ENCODE measurements at regions not wholly inside any gene's neighbourhood (a gene's known extent, or its start where the extent isn't known, plus 50 kb on each side); places are given as distances from the start of the nearest gene placed in this dataset.

- 79 to 93% methylated on average over 9 of the region's 9 CpGs for WGBS, 2 donors
- no peak for DNase-seq (ENCODE audit: low spot score in 2 of 2)
- Histone ChIP-seq H3K4me1 (no peaks in the 10 kb centered on the region), H3K4me3 (no peak overlapping the region), H3K36me3 (no peaks in the 10 kb centered on the region), H3K27me3 (no peaks in the 10 kb centered on the region), H3K27ac (no peak overlapping the region), H3K9me3 (no peaks in the 10 kb centered on the region)
- no peak for TF ChIP-seq CTCF (IDR thresholded peaks at IDR 0.05)
- no peak for TF ChIP-seq EP300 (IDR thresholded peaks at IDR 0.05)
- no peak for TF ChIP-seq POLR2A (IDR thresholded peaks at IDR 0.05)
Measured at GRCh38 chr10:78388331-78389050, 354.8 kb downstream of the RPS24 start.

DNA sequence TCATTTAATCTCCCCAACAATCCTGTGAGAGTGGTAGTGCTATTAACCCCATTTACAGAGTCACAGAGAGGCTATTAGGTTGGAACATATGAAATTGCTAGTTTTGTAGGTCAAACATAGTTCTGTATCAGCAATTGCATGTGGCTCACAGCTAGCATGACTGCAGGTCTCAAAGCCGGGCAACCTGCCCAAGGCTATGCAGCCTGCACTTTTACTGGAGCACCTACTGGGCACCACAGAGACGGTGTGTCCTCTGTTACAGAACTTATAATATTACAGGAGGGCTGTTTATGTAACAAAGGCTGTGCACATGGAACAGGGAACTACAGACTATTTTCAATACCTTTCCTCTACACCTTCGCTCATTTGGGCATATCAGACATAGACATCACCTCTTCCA lies 355.8 kb downstream of the RPS24 start:
- 89 to 98% methylated on average over 3 of the region's 3 CpGs for WGBS, 2 donors
- H3K27ac ChIP-seq = no peak overlapping the region
- no peak overlapping the region for H3K4me3 ChIP-seq
- H3K36me3 ChIP-seq = no peaks in the 10 kb centered on the region
- TF ChIP-seq POLR2A (IDR thresholded peaks at IDR 0.05) (no peak), CTCF (IDR thresholded peaks at IDR 0.05) (no peak), EP300 (IDR thresholded peaks at IDR 0.05) (no peak)
- H3K9me3 ChIP-seq = no peaks in the 10 kb centered on the region
- H3K4me1 ChIP-seq = no peaks in the 10 kb centered on the region
- no peaks in the 10 kb centered on the region for H3K27me3 ChIP-seq
- no peak for DNase-seq (ENCODE audit: low spot score in 2 of 2)

GRCh38 chr10:78390051-78390450 lies 356.4 kb downstream of the RPS24 start:
- H3K27ac ChIP-seq = no peak overlapping the region
- no peaks in the 10 kb centered on the region for H3K36me3 ChIP-seq
- H3K27me3 ChIP-seq = no peaks in the 10 kb centered on the region
- DNase-seq (ENCODE audit: low spot score in 2 of 2) = no peak
- no peaks in the 10 kb centered on the region for H3K9me3 ChIP-seq
- H3K4me1 ChIP-seq = no peaks in the 10 kb centered on the region
- TF ChIP-seq POLR2A (IDR thresholded peaks at IDR 0.05) (no peak), EP300 (IDR thresholded peaks at IDR 0.05) (no peak), CTCF (IDR thresholded peaks at IDR 0.05) (no peak)
- 84 to 92% methylated on average over 6 of the region's 6 CpGs for WGBS, 2 donors
- no peak overlapping the region for H3K4me3 ChIP-seq

GRCh38 chr10:78390817-78391216 lies 357.2 kb downstream of the RPS24 start:
- H3K27ac ChIP-seq = no peak overlapping the region
- no peaks in the 10 kb centered on the region for H3K9me3 ChIP-seq
- no peak for DNase-seq (ENCODE audit: low spot score in 2 of 2)
- no peaks in the 10 kb centered on the region for H3K36me3 ChIP-seq
- no peaks in the 10 kb centered on the region for H3K4me1 ChIP-seq
- no peak overlapping the region for H3K4me3 ChIP-seq
- 65 to 66% methylated on average over 5 of the region's 5 CpGs for WGBS, 2 donors
- no peak for TF ChIP-seq EP300 (IDR thresholded peaks at IDR 0.05)
- TF ChIP-seq POLR2A (IDR thresholded peaks at IDR 0.05) = no peak
- no peak for TF ChIP-seq CTCF (IDR thresholded peaks at IDR 0.05)
- H3K27me3 ChIP-seq = no peaks in the 10 kb centered on the region

- Histone ChIP-seq H3K9me3 (no peaks in the 10 kb centered on the region), H3K27ac (no peak overlapping the region), H3K27me3 (no peaks in the 10 kb centered on the region), H3K36me3 (no peaks in the 10 kb centered on the region), H3K4me1 (no peaks in the 10 kb centered on the region), H3K4me3 (no peak overlapping the region)
- 83 to 91% methylated on average over 7 of the region's 7 CpGs for WGBS, 2 donors
- DNase-seq (ENCODE audit: low spot score in 2 of 2) = no peak
- TF ChIP-seq EP300 (IDR thresholded peaks at IDR 0.05) = no peak
- TF ChIP-seq CTCF (IDR thresholded peaks at IDR 0.05) = no peak
- no peak for TF ChIP-seq POLR2A (IDR thresholded peaks at IDR 0.05)
Measured at GRCh38 chr10:78391585-78391984, 357.9 kb downstream of the RPS24 start.

All from tibial nerve (tissue), 4 donors.